Panc1 (cell line): ENCODE measurements at regions not wholly inside any gene's neighbourhood (a gene's known extent, or its start where the extent isn't known, plus 50 kb on each side); places are given as distances from the start of the nearest gene placed in this dataset.

Experiments used
- ATAC-seq: fragments of 200-7000 bp; cut with Tn5 transposase; 2 replicates; pipeline ENCODE4 v1.9.1; 2020; ENCODE audit warnings: mild to moderate bottlenecking, moderate library complexity
- BruUV-seq: library from RNA; stranded (reverse); fragments of 400-500 nt; replicated peaks from 2 replicates; lab custom pipeline; 2021; lab: Mats Ljungman, UMichigan
- CTCF ChIA-PET: fragments of 300-600 bp; sonication (Branson Sonifier 250); formaldehyde crosslinking; loops from one replicate; lab custom pipeline; 2022; ENCODE audit warnings: antibody characterized with exemption; lab: Charles Lee
- POLR2A ChIA-PET: fragments of 300-600 bp; sonication (Branson Sonifier 250); formaldehyde crosslinking; loops from one replicate; lab custom pipeline; 2022; ENCODE audit warnings: antibody characterized with exemption; lab: Charles Lee
- DNase-seq: peaks from one replicate; pipeline ENCODE4 v3.0.0-alpha.2; 2010; ENCODE audit warnings: low read depth, low spot score
- H3K27ac ChIP-seq: 2 replicates; pipeline ENCODE4 v1.5.1; 2011; ENCODE audit warnings: mild to moderate bottlenecking, low read length, inconsistent platforms
- H3K27me3 ChIP-seq: fragments of 200-500 bp; sonication (Bioruptor generic); 2 replicates; pipeline ENCODE4 v1.6.0; 2014; ENCODE audit warnings: low read length, inconsistent platforms; ENCODE audit not compliant: control insufficient read depth, insufficient read depth
- H3K36me3 ChIP-seq: fragments of 200-500 bp; sonication (Bioruptor generic); 2 replicates; pipeline ENCODE4 v1.5.1; 2014; ENCODE audit warnings: inconsistent platforms, mild to moderate bottlenecking, low read length, moderate library complexity; ENCODE audit not compliant: control insufficient read depth, insufficient read depth
- H3K4me1 ChIP-seq: 2 replicates; pipeline ENCODE4 v1.5.1; 2011; ENCODE audit warnings: inconsistent platforms, mild to moderate bottlenecking, low read length, moderate library complexity; ENCODE audit not compliant: control insufficient read depth, insufficient read depth
- H3K4me3 ChIP-seq, 2 experiments: 2 replicates each; pipeline ENCODE4 v1.5.1; 2011 to 2012; ENCODE audit warnings: low read depth in 2 of 2, low read length in 2 of 2, mild to moderate bottlenecking in 2 of 2, inconsistent platforms in 1 of 2, moderate library complexity in 1 of 2
- H3K9me3 ChIP-seq: fragments of 200-500 bp; sonication (Bioruptor generic); 2 replicates; pipeline ENCODE4 v1.5.1; 2014; ENCODE audit warnings: low read depth, mild to moderate bottlenecking, inconsistent platforms, low read length, moderate library complexity; ENCODE audit not compliant: control insufficient read depth, insufficient read depth
- POLR2AphosphoS5 ChIP-seq: IDR thresholded peaks from 2 replicates; pipeline ENCODE4 v1.6.1; 2012; ENCODE audit warnings: mild to moderate bottlenecking, low read depth, low read length, moderate library complexity
- SIN3A ChIP-seq: IDR thresholded peaks from 2 replicates; pipeline ENCODE4 v1.6.1; 2012; ENCODE audit warnings: low read depth, mild to moderate bottlenecking, low read length, moderate library complexity, borderline replicate concordance; ENCODE audit not compliant: insufficient read depth
- TCF7L2 ChIP-seq: IDR thresholded peaks from 2 replicates; pipeline ENCODE4 v1.6.1; 2011; ENCODE audit warnings: mild to moderate bottlenecking, low read depth, low read length, inconsistent platforms
- in situ Hi-C: cut with HindIII; loops from 2 replicates; pipeline ENCODE4 v1.10.0; 2016; ENCODE audit warnings: low sequenced_read_pairs, low pct_unique_long_range_greater_than_20kb
- intact Hi-C: fragments of 100-400 bp; cut with micrococcal nuclease; formaldehyde crosslinking; loops from one replicate; pipeline ENCODE4 v1.10.0; 2022; ENCODE audit not compliant: unreplicated experiment
- TF ChIP-seq, protein P1 (sequence below): fragments of 450-650 bp; IDR thresholded peaks from 2 replicates; pipeline ENCODE4 v1.5.1; 2017; ENCODE audit warnings: mild to moderate bottlenecking
- TF ChIP-seq, protein P2 (sequence below), 2 experiments: IDR thresholded peaks; 2 replicates each; pipeline ENCODE4 v1.6.1; 2011 to 2012; ENCODE audit warnings: low read depth in 2 of 2, control low read depth in 1 of 2, low read length in 1 of 2, mild to moderate bottlenecking in 1 of 2, moderate library complexity in 1 of 2; ENCODE audit not compliant: insufficient read depth in 1 of 2

DNA sequence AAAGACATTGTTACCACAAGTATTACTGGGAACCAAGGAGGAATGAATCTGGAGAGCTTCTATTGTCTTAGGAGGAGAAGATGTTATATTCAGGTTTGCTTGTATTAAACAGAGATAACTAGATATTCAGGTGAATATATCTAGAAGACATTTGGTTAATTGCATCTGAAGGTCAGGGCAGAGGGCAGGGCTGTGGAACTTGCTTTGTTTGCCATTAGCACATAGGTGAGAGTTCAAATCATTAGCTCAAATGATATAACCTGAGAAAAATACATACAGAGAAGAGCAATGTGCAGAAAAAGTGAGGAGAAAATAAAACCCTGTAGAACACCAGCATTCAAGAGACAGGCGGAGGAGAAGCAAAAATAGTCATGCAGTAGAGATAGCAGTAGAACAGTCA lies 116.8 kb downstream of the DNAJB9 start:
- TF ChIP-seq, protein P1, sequence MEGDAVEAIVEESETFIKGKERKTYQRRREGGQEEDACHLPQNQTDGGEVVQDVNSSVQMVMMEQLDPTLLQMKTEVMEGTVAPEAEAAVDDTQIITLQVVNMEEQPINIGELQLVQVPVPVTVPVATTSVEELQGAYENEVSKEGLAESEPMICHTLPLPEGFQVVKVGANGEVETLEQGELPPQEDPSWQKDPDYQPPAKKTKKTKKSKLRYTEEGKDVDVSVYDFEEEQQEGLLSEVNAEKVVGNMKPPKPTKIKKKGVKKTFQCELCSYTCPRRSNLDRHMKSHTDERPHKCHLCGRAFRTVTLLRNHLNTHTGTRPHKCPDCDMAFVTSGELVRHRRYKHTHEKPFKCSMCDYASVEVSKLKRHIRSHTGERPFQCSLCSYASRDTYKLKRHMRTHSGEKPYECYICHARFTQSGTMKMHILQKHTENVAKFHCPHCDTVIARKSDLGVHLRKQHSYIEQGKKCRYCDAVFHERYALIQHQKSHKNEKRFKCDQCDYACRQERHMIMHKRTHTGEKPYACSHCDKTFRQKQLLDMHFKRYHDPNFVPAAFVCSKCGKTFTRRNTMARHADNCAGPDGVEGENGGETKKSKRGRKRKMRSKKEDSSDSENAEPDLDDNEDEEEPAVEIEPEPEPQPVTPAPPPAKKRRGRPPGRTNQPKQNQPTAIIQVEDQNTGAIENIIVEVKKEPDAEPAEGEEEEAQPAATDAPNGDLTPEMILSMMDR = no peak
- TF ChIP-seq TCF7L2 = no peak
- no peak for TF ChIP-seq POLR2AphosphoS5
- TF ChIP-seq, protein P2, sequence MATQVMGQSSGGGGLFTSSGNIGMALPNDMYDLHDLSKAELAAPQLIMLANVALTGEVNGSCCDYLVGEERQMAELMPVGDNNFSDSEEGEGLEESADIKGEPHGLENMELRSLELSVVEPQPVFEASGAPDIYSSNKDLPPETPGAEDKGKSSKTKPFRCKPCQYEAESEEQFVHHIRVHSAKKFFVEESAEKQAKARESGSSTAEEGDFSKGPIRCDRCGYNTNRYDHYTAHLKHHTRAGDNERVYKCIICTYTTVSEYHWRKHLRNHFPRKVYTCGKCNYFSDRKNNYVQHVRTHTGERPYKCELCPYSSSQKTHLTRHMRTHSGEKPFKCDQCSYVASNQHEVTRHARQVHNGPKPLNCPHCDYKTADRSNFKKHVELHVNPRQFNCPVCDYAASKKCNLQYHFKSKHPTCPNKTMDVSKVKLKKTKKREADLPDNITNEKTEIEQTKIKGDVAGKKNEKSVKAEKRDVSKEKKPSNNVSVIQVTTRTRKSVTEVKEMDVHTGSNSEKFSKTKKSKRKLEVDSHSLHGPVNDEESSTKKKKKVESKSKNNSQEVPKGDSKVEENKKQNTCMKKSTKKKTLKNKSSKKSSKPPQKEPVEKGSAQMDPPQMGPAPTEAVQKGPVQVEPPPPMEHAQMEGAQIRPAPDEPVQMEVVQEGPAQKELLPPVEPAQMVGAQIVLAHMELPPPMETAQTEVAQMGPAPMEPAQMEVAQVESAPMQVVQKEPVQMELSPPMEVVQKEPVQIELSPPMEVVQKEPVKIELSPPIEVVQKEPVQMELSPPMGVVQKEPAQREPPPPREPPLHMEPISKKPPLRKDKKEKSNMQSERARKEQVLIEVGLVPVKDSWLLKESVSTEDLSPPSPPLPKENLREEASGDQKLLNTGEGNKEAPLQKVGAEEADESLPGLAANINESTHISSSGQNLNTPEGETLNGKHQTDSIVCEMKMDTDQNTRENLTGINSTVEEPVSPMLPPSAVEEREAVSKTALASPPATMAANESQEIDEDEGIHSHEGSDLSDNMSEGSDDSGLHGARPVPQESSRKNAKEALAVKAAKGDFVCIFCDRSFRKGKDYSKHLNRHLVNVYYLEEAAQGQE (IDR thresholded peaks at IDR 0.05; ENCODE audit: insufficient read depth in 1 of 2, low read depth in 2 of 2, low read length in 1 of 2) = no peak
- no peak for TF ChIP-seq SIN3A
- CTCF ChIA-PET = no interaction called here
- ATAC-seq (no peak), DNase-seq (no peak)
- intact Hi-C loops = no loop called here
- Histone ChIP-seq H3K27me3 (no peaks in the 10 kb centered on the region), H3K9me3 (no peaks in the 10 kb centered on the region), H3K4me1 (no peaks in the 10 kb centered on the region), H3K36me3 (no peaks in the 10 kb centered on the region), H3K27ac (no peak overlapping the region), H3K4me3 (no peak overlapping the region)
- POLR2A ChIA-PET = interaction anchor here (0.6 kb wide), 1 partner anchor 8 kb away, joined by 4 read pairs; no protein-coding TSS in a partner anchor
- in situ Hi-C loops = no loop called here
- no TSS peak for BruUV-seq

DNA sequence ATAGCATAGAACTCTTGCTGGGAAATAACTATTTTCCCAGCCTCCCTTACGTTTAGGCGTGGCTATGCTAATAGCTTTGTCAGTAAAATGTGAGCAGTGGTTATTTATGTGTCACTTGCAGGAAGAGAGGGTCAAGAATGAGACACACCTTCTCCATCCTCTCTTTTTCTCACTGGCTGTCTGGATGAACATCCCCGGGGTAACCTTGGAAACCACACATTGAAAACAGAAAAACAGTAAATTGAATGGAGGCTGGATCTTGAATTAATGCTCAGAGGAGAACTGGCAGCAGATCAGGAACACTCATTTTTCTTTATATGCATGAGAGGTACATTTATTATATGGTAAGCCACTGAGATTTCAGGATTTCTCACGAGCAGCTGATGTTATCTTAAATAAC lies 127.6 kb downstream of the DNAJB9 start:
- no peak overlapping the region for H3K27ac ChIP-seq
- POLR2A ChIA-PET = no interaction called here
- BruUV-seq = no TSS peak
- CTCF ChIA-PET = no interaction called here
- in situ Hi-C loops = no loop called here
- H3K4me1 ChIP-seq = no peaks in the 10 kb centered on the region
- H3K4me3 ChIP-seq = no peak overlapping the region
- TF ChIP-seq, protein P2 (IDR thresholded peaks at IDR 0.05; ENCODE audit: insufficient read depth in 1 of 2, low read depth in 2 of 2, low read length in 1 of 2) = no peak
- TF ChIP-seq, protein P1 = no peak
- TF ChIP-seq SIN3A (no peak), POLR2AphosphoS5 (no peak), TCF7L2 (no peak)
- no peaks in the 10 kb centered on the region for H3K36me3 ChIP-seq
- ATAC-seq = no peak
- DNase-seq = no peak
- H3K9me3 ChIP-seq = no peaks in the 10 kb centered on the region
- no peaks in the 10 kb centered on the region for H3K27me3 ChIP-seq
- intact Hi-C loops = no loop called here
